Upper lobe of left lung (tissue), 4 donors: ENCODE measurements at regions not wholly inside any gene's neighbourhood (a gene's known extent, or its start where the extent isn't known, plus 50 kb on each side); places are given as distances from the start of the nearest gene placed in this dataset.

Experiments used
- EP300 ChIP-seq, 4 donors: sonication (generic); formaldehyde crosslinking; IDR thresholded peaks; one replicate each; pipeline ENCODE4 v1.5.1; 2017; ENCODE audit warnings: antibody characterized with exemption in 4 of 4, control low read depth in 2 of 4
- POLR2A ChIP-seq, 4 donors: fragments of 450-650 bp; IDR thresholded peaks; one replicate each; pipeline ENCODE4 v1.5.1; 2016 to 2017; ENCODE audit warnings: antibody characterized with exemption in 4 of 4, mild to moderate bottlenecking in 2 of 4
- POLR2AphosphoS5 ChIP-seq, 2 donors: sonication (generic); formaldehyde crosslinking; IDR thresholded peaks; one replicate each; pipeline ENCODE4 v1.5.1; 2017; ENCODE audit warnings: antibody characterized with exemption in 2 of 2
- TF ChIP-seq, protein P1 (sequence below), 6 experiments: fragments of 450-650 bp in 4 of 6; fragments of 200-600 bp in 2 of 6; sonication (generic) in 2 of 6; IDR thresholded peaks; one replicate each; pipeline ENCODE4 v1.5.1; 2016 to 2019; ENCODE audit warnings: antibody characterized with exemption in 6 of 6

DNA sequence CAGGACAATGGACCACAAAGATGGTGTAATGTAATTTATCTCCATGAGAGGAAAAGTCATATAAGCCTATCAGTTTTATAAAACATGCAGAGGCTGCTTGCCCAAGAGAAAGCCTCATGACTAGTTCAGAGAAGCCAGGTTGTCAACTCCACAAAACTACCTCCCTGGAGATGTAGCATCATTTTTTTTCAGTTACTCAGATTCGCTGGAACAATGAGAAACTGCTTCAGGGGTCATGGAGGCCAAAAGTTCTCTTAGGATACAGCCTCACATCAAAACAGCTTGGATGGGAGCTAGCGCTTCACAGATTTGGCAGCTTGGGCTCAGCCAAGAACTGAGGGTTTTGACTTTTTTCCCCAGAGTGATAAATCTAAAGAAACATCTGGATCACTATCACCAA, 263.5 kb downstream of the INSIG2 start:
- TF ChIP-seq POLR2AphosphoS5 (IDR thresholded peaks at IDR 0.05) (no peak), POLR2A (IDR thresholded peaks at IDR 0.05) (no peak), EP300 (IDR thresholded peaks at IDR 0.05) (no peak)
- TF ChIP-seq, protein P1, sequence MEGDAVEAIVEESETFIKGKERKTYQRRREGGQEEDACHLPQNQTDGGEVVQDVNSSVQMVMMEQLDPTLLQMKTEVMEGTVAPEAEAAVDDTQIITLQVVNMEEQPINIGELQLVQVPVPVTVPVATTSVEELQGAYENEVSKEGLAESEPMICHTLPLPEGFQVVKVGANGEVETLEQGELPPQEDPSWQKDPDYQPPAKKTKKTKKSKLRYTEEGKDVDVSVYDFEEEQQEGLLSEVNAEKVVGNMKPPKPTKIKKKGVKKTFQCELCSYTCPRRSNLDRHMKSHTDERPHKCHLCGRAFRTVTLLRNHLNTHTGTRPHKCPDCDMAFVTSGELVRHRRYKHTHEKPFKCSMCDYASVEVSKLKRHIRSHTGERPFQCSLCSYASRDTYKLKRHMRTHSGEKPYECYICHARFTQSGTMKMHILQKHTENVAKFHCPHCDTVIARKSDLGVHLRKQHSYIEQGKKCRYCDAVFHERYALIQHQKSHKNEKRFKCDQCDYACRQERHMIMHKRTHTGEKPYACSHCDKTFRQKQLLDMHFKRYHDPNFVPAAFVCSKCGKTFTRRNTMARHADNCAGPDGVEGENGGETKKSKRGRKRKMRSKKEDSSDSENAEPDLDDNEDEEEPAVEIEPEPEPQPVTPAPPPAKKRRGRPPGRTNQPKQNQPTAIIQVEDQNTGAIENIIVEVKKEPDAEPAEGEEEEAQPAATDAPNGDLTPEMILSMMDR (IDR thresholded peaks at IDR 0.05): no peak
